WTC11 (cell line): ENCODE measurements at regions not wholly inside any gene's neighbourhood (a gene's known extent, or its start where the extent isn't known, plus 50 kb on each side); places are given as distances from the start of the nearest gene placed in this dataset.

Experiments
- ATAC-seq: fragments of 200-7000 bp; cut with Tn5 transposase; 2 replicates; pipeline ENCODE4 v1.10.0; 2021; ENCODE audit warnings: mild to moderate bottlenecking, moderate library complexity
- CTCF ChIA-PET: fragments of 300-600 bp; sonication (Branson Sonifier 250); formaldehyde crosslinking; loops from one replicate; lab custom pipeline; 2021; ENCODE audit warnings: antibody characterized with exemption; lab: Charles Lee
- POLR2A ChIA-PET: fragments of 350-600 bp; sonication (Branson Sonifier 250); formaldehyde crosslinking; loops from one replicate; lab custom pipeline; 2021; ENCODE audit warnings: antibody characterized with exemption; lab: Charles Lee
- DNase-seq: peaks from one replicate; pipeline ENCODE4 v3.0.0; 2021; ENCODE audit warnings: low spot score
- H3K27ac Mint-ChIP-seq: 2 replicates; pipeline ENCODE4 v1.8.0; 2021; ENCODE audit warnings: mixed read lengths
- H3K27me3 Mint-ChIP-seq: 2 replicates; pipeline ENCODE4 v1.8.0; 2021; ENCODE audit warnings: low read depth, mild to moderate bottlenecking, moderate library complexity, mixed read lengths
- H3K36me3 Mint-ChIP-seq: 2 replicates; pipeline ENCODE4 v1.8.0; 2021; ENCODE audit warnings: mixed read lengths
- H3K4me1 Mint-ChIP-seq: 2 replicates; pipeline ENCODE4 v1.8.0; 2022; ENCODE audit warnings: mixed read lengths
- H3K4me3 Mint-ChIP-seq: 2 replicates; pipeline ENCODE4 v1.8.0; 2021; ENCODE audit warnings: mild to moderate bottlenecking, moderate library complexity, mixed read lengths
- H3K9me3 Mint-ChIP-seq: 2 replicates; pipeline ENCODE4 v1.8.0; 2021; ENCODE audit warnings: mixed read lengths
- ATF1 ChIP-seq: sonication (generic); formaldehyde crosslinking; IDR thresholded peaks from 2 replicates; pipeline ENCODE4 v1.8.1; 2023; ENCODE audit warnings: mild to moderate bottlenecking, moderate library complexity, missing genetic modification reagents
- CREM ChIP-seq: sonication (generic); formaldehyde crosslinking; IDR thresholded peaks from 2 replicates; pipeline ENCODE4 v1.8.1; 2022; ENCODE audit warnings: mild to moderate bottlenecking, missing genetic modification reagents, moderate library complexity
- ESRRA ChIP-seq: sonication (generic); formaldehyde crosslinking; IDR thresholded peaks from 2 replicates; pipeline ENCODE4 v1.8.1; 2022; ENCODE audit warnings: mild to moderate bottlenecking, missing genetic modification reagents, borderline replicate concordance
- ETV6 ChIP-seq: sonication (generic); formaldehyde crosslinking; IDR thresholded peaks from 2 replicates; pipeline ENCODE4 v1.8.1; 2022; ENCODE audit warnings: mild to moderate bottlenecking, missing genetic modification reagents
- JAZF1 ChIP-seq: fragments of 250-450 bp; sonication (Bioruptor Pico); IDR thresholded peaks from 2 replicates; pipeline ENCODE4 v1.9.0; 2021; ENCODE audit warnings: moderate library complexity, mild to moderate bottlenecking, inconsistent platforms
- MYBL2 ChIP-seq: sonication (generic); formaldehyde crosslinking; IDR thresholded peaks from 2 replicates; pipeline ENCODE4 v1.8.1; 2023; ENCODE audit warnings: mild to moderate bottlenecking, moderate library complexity, missing genetic modification reagents
- NR2C2 ChIP-seq: sonication (generic); formaldehyde crosslinking; IDR thresholded peaks from 2 replicates; pipeline ENCODE4 v1.8.0; 2022; ENCODE audit warnings: mild to moderate bottlenecking, missing genetic modification reagents
- NR3C1 ChIP-seq: sonication (generic); formaldehyde crosslinking; conservative IDR thresholded peaks from 2 replicates; pipeline ENCODE4 v1.8.1; 2023; ENCODE audit warnings: low read depth, mild to moderate bottlenecking, missing genetic modification reagents
- PRRX2 ChIP-seq: fragments of 250-450 bp; sonication (Bioruptor Pico); IDR thresholded peaks from 2 replicates; pipeline ENCODE4 v1.8.0; 2021; ENCODE audit warnings: mild to moderate bottlenecking
- RELA ChIP-seq: sonication (generic); formaldehyde crosslinking; IDR thresholded peaks from 2 replicates; pipeline ENCODE4 v1.8.1; 2022; ENCODE audit warnings: missing genetic modification reagents, mild to moderate bottlenecking, borderline replicate concordance
- TCF7 ChIP-seq: sonication (generic); formaldehyde crosslinking; IDR thresholded peaks from 2 replicates; pipeline ENCODE4 v1.8.0; 2022; ENCODE audit warnings: mild to moderate bottlenecking, low read depth, missing genetic modification reagents, moderate library complexity
- TEAD4 ChIP-seq: sonication (generic); formaldehyde crosslinking; IDR thresholded peaks from 2 replicates; pipeline ENCODE4 v1.8.0; 2022; ENCODE audit warnings: mild to moderate bottlenecking, missing genetic modification reagents
- TP53 ChIP-seq: sonication (generic); formaldehyde crosslinking; IDR thresholded peaks from 2 replicates; pipeline ENCODE4 v1.8.1; 2023; ENCODE audit warnings: mild to moderate bottlenecking, missing genetic modification reagents
- ZNF138 ChIP-seq: sonication (generic); formaldehyde crosslinking; conservative IDR thresholded peaks from 2 replicates; pipeline ENCODE4 v1.8.1; 2022; ENCODE audit warnings: mild to moderate bottlenecking, moderate library complexity, missing genetic modification reagents
- ZNF232 ChIP-seq: sonication (generic); formaldehyde crosslinking; IDR thresholded peaks from 2 replicates; pipeline ENCODE4 v1.8.0; 2022; ENCODE audit warnings: mild to moderate bottlenecking, missing genetic modification reagents
- ZNF263 ChIP-seq: sonication (generic); formaldehyde crosslinking; IDR thresholded peaks from 2 replicates; pipeline ENCODE4 v1.8.1; 2022; ENCODE audit warnings: low read depth, mild to moderate bottlenecking, moderate library complexity, missing genetic modification reagents
- TF ChIP-seq, protein P1 (sequence below): fragments of 200-600 bp; IDR thresholded peaks from 2 replicates; pipeline ENCODE4 v1.8.0; 2022; ENCODE audit warnings: antibody characterized with exemption
- TF ChIP-seq, protein P2 (sequence below): sonication (generic); formaldehyde crosslinking; IDR thresholded peaks from 2 replicates; pipeline ENCODE4 v1.8.1; 2023; ENCODE audit warnings: mild to moderate bottlenecking, missing genetic modification reagents
- TF ChIP-seq, protein P3 (sequence below): fragments of 250-450 bp; sonication (Bioruptor Pico); IDR thresholded peaks from 2 replicates; pipeline ENCODE4 v1.9.0; 2021; ENCODE audit warnings: moderate library complexity, mild to moderate bottlenecking, inconsistent platforms, borderline replicate concordance
- TF ChIP-seq, protein P4 (sequence below): fragments of 250-450 bp; sonication (Bioruptor Pico); IDR thresholded peaks from 2 replicates; pipeline ENCODE4 v1.9.0; 2021; ENCODE audit warnings: mild to moderate bottlenecking
- TF ChIP-seq, protein P5 (sequence below): sonication (generic); formaldehyde crosslinking; IDR thresholded peaks from 2 replicates; pipeline ENCODE4 v1.8.1; 2022; ENCODE audit warnings: low read depth, mild to moderate bottlenecking, moderate library complexity, missing genetic modification reagents, borderline replicate concordance
- TF ChIP-seq, protein P6 (sequence below): sonication (generic); formaldehyde crosslinking; IDR thresholded peaks from 2 replicates; pipeline ENCODE4 v1.8.0; 2023; ENCODE audit warnings: mild to moderate bottlenecking, missing genetic modification reagents

DNA sequence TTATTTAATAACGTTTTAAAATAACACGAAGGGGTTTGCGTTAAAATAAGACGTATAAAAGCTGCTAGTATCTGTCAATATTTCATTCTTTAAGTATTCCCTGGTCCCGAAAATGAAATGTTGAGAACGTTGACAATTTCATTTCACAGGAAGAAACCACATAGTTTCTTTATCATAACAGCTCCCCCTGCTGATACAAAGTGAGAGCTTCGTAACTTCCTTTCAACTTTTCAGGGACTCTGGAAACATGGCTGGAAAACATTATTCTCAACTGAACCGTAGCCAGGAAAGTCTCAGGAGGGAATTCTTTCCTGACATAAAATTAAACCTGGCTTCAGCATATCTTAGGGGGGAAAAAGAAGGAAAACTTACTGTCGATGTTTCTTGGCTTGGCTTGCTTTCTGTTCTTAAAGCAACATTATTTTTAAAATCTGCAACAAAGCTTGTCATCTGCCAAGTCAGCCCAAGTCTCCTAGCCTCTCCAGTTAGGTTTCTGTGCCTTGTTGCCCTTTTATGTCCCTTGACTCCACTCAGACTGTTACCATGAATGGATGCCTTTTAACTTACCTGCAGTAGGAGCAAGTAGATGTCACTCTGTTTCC is 122.9 kb upstream of the DAB2 start:
- ChIA-PET POLR2A (interaction anchor here (0.9 kb wide), 1 partner anchor 172 kb away, joined by 4 read pairs; no protein-coding TSS in a partner anchor), CTCF (interaction anchor here (0.5 to 2.8 kb wide), 16 partner anchors 9 to 372 kb away, joined by 3 to 72 read pairs (median 6); partner anchors contain the start of gene DAB2)
- no peaks in the 10 kb centered on the region for H3K27me3 Mint-ChIP-seq
- H3K36me3 Mint-ChIP-seq, result no peaks in the 10 kb centered on the region
- no peak for TF ChIP-seq PRRX2 (CRISPR knock-in tag)
- TF ChIP-seq, protein P1, sequence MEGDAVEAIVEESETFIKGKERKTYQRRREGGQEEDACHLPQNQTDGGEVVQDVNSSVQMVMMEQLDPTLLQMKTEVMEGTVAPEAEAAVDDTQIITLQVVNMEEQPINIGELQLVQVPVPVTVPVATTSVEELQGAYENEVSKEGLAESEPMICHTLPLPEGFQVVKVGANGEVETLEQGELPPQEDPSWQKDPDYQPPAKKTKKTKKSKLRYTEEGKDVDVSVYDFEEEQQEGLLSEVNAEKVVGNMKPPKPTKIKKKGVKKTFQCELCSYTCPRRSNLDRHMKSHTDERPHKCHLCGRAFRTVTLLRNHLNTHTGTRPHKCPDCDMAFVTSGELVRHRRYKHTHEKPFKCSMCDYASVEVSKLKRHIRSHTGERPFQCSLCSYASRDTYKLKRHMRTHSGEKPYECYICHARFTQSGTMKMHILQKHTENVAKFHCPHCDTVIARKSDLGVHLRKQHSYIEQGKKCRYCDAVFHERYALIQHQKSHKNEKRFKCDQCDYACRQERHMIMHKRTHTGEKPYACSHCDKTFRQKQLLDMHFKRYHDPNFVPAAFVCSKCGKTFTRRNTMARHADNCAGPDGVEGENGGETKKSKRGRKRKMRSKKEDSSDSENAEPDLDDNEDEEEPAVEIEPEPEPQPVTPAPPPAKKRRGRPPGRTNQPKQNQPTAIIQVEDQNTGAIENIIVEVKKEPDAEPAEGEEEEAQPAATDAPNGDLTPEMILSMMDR, result peak; percentile 34; the same call in 1 of the 2 replicates
- no peaks in the 10 kb centered on the region for H3K4me1 Mint-ChIP-seq
- DNase-seq (no peak), ATAC-seq (peak; percentile 47; the same call in 1 of the 2 replicates)
- no peaks in the 10 kb centered on the region; the same call in 1 of the 2 replicates for H3K9me3 Mint-ChIP-seq
- H3K27ac Mint-ChIP-seq, result no peak overlapping the region
- no peak overlapping the region for H3K4me3 Mint-ChIP-seq

DNA sequence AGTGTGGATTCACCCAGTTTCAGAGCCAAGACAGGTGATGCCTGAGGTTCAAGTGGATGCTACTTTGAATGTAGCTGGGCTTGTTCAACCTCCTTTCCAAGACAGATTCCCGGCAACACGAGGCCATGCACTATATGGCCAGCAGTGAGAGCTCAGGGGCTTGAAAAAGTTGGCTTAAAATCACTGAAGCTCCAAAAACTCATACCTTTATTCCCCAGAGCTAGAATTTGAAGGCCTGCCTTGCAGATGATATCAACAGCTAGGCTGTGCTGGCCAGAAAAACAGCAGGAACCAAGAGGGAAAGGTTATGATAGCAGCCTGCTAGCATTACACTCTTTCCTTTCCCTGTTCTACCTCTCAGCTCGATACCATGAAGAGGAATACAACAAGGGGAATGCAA is 120.2 kb upstream of the DAB2 start:
- no peaks in the 10 kb centered on the region for H3K27me3 Mint-ChIP-seq
- POLR2A ChIA-PET, result no interaction called here

More for the DNA sequence above, 120.2 kb upstream of the DAB2 start:
- ATAC-seq, result no peak
- Mint-ChIP-seq H3K36me3 (no peaks in the 10 kb centered on the region), H3K27ac (no peak overlapping the region), H3K4me3 (no peak overlapping the region), H3K9me3 (no peaks in the 10 kb centered on the region), H3K4me1 (no peaks in the 10 kb centered on the region)
- TF ChIP-seq MYBL2 (CRISPR knock-in tag) (no peak), TP53 (CRISPR knock-in tag) (no peak), ESRRA (no peak), JAZF1 (CRISPR knock-in tag) (no peak), NR3C1 (CRISPR knock-in tag) (no peak), ZNF138 (CRISPR knock-in tag) (no peak), ZNF263 (CRISPR knock-in tag) (no peak), TCF7 (CRISPR knock-in tag) (no peak), ZNF232 (CRISPR knock-in tag) (no peak), RELA (CRISPR knock-in tag) (no peak), CREM (CRISPR knock-in tag) (no peak), ATF1 (CRISPR knock-in tag) (no peak), TEAD4 (CRISPR knock-in tag) (no peak), ETV6 (CRISPR knock-in tag) (no peak), NR2C2 (CRISPR knock-in tag) (no peak)
- TF ChIP-seq, protein P2, sequence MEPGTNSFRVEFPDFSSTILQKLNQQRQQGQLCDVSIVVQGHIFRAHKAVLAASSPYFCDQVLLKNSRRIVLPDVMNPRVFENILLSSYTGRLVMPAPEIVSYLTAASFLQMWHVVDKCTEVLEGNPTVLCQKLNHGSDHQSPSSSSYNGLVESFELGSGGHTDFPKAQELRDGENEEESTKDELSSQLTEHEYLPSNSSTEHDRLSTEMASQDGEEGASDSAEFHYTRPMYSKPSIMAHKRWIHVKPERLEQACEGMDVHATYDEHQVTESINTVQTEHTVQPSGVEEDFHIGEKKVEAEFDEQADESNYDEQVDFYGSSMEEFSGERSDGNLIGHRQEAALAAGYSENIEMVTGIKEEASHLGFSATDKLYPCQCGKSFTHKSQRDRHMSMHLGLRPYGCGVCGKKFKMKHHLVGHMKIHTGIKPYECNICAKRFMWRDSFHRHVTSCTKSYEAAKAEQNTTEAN, result no peak
- TF ChIP-seq, protein P3, sequence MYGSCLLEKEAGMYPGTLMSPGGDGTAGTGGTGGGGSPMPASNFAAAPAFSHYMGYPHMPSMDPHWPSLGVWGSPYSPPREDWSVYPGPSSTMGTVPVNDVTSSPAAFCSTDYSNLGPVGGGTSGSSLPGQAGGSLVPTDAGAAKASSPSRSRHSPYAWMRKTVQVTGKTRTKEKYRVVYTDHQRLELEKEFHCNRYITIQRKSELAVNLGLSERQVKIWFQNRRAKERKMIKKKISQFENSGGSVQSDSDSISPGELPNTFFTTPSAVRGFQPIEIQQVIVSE (CRISPR knock-in tag), result no peak
- TF ChIP-seq, protein P4, sequence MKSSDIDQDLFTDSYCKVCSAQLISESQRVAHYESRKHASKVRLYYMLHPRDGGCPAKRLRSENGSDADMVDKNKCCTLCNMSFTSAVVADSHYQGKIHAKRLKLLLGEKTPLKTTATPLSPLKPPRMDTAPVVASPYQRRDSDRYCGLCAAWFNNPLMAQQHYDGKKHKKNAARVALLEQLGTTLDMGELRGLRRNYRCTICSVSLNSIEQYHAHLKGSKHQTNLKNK (CRISPR knock-in tag), result no peak
- TF ChIP-seq, protein P5, sequence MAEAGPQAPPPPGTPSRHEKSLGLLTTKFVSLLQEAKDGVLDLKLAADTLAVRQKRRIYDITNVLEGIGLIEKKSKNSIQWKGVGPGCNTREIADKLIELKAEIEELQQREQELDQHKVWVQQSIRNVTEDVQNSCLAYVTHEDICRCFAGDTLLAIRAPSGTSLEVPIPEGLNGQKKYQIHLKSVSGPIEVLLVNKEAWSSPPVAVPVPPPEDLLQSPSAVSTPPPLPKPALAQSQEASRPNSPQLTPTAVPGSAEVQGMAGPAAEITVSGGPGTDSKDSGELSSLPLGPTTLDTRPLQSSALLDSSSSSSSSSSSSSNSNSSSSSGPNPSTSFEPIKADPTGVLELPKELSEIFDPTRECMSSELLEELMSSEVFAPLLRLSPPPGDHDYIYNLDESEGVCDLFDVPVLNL (CRISPR knock-in tag), result no peak
- TF ChIP-seq, protein P6, sequence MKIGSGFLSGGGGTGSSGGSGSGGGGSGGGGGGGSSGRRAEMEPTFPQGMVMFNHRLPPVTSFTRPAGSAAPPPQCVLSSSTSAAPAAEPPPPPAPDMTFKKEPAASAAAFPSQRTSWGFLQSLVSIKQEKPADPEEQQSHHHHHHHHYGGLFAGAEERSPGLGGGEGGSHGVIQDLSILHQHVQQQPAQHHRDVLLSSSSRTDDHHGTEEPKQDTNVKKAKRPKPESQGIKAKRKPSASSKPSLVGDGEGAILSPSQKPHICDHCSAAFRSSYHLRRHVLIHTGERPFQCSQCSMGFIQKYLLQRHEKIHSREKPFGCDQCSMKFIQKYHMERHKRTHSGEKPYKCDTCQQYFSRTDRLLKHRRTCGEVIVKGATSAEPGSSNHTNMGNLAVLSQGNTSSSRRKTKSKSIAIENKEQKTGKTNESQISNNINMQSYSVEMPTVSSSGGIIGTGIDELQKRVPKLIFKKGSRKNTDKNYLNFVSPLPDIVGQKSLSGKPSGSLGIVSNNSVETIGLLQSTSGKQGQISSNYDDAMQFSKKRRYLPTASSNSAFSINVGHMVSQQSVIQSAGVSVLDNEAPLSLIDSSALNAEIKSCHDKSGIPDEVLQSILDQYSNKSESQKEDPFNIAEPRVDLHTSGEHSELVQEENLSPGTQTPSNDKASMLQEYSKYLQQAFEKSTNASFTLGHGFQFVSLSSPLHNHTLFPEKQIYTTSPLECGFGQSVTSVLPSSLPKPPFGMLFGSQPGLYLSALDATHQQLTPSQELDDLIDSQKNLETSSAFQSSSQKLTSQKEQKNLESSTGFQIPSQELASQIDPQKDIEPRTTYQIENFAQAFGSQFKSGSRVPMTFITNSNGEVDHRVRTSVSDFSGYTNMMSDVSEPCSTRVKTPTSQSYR (CRISPR knock-in tag), result no peak
- CTCF ChIA-PET, result interaction anchor here (0.5 to 2.9 kb wide), 3 partner anchors 169 to 961 kb away, joined by 3 to 21 read pairs (median 6); no protein-coding TSS in a partner anchor
- no peak for DNase-seq
